ENCODE measurements at regions not wholly inside any gene's neighbourhood (a gene's known extent, or its start where the extent isn't known, plus 50 kb on each side); places are given as distances from the start of the nearest gene placed in this dataset.

DNA sequence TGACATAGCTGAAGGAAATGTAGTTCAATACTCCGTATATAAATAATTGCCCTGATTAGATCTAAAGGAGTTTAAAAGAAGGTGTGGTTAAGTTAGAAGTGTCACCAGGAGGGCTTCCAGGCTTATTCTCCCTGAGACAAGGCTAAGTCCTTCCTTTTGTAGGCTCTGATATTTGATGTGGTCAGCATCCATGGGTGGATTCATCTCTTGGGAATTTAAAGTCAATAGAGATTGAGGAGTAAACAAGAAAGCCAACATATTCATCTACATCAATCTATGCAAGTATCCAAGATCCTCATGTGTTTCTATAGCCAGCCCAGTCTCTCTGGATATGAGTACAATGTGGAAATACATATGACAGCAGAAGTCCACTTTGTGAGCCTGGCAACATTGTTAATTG is 76.8 kb downstream of the KCTD12 start:
- no TSS peak for BruUV-seq (replicated peaks)
- H3K36me3 ChIP-seq (ENCODE audit: insufficient read depth, low read length, poor library complexity, severe bottlenecking), result no peaks in the 10 kb centered on the region
- H3K9me3 ChIP-seq (ENCODE audit: low read depth, low read length, poor library complexity, severe bottlenecking), result no peaks in the 10 kb centered on the region
- POLR2A ChIA-PET (ENCODE audit: low non-redundant PET), result no interaction called here
- no peaks in the 10 kb centered on the region for H3K4me1 ChIP-seq (ENCODE audit: insufficient read depth, low read length, poor library complexity, severe bottlenecking)
- H3K4me3 ChIP-seq (ENCODE audit: low read depth, low read length, poor library complexity, severe bottlenecking), result no peak overlapping the region
- no peak overlapping the region for H3K27ac ChIP-seq (ENCODE audit: low read depth, low read length, poor library complexity, severe bottlenecking)
- no peaks in the 10 kb centered on the region for H3K27me3 ChIP-seq (replicated peaks; ENCODE audit: insufficient read depth, low read depth, low read length, poor library complexity)
- intact Hi-C loops (cut with micrococcal nuclease; ENCODE audit: unreplicated experiment), result no loop called here
- no peak for TF ChIP-seq EZH2 (IDR thresholded peaks at IDR 0.05; ENCODE audit: borderline replicate concordance, low read depth, low read length, poor library complexity, severe bottlenecking)
- TF ChIP-seq, protein P1, sequence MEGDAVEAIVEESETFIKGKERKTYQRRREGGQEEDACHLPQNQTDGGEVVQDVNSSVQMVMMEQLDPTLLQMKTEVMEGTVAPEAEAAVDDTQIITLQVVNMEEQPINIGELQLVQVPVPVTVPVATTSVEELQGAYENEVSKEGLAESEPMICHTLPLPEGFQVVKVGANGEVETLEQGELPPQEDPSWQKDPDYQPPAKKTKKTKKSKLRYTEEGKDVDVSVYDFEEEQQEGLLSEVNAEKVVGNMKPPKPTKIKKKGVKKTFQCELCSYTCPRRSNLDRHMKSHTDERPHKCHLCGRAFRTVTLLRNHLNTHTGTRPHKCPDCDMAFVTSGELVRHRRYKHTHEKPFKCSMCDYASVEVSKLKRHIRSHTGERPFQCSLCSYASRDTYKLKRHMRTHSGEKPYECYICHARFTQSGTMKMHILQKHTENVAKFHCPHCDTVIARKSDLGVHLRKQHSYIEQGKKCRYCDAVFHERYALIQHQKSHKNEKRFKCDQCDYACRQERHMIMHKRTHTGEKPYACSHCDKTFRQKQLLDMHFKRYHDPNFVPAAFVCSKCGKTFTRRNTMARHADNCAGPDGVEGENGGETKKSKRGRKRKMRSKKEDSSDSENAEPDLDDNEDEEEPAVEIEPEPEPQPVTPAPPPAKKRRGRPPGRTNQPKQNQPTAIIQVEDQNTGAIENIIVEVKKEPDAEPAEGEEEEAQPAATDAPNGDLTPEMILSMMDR (conservative IDR thresholded peaks at IDR 0.05; ENCODE audit: low read depth, low read length), result no peak
- CTCF ChIA-PET, result no interaction called here
- no peak for DNase-seq (ENCODE audit: low spot score)

DNA sequence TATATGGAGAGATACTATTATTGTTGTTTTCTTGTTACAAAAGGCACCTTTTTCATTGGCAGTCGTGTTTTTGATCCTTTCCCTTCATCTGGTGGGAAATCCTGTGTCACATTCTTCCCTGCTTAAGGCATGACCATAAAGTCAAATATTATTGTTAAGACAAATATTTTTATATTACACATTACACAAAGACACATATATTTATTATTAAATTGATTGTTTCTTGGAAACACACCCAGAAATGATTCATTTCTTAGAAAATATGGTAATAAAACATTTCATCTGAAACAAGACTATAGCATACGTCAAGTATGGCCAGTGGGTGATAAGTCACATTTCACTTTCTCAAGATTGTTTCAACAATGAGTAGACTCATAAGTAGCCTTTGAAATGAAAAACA is 77.3 kb downstream of the KCTD12 start:
- Histone ChIP-seq H3K9me3 (ENCODE audit: low read depth, low read length, poor library complexity, severe bottlenecking) (no peaks in the 10 kb centered on the region), H3K4me3 (ENCODE audit: low read depth, low read length, poor library complexity, severe bottlenecking) (no peak overlapping the region), H3K27me3 (replicated peaks; ENCODE audit: insufficient read depth, low read depth, low read length, poor library complexity) (no peaks in the 10 kb centered on the region), H3K27ac (ENCODE audit: low read depth, low read length, poor library complexity, severe bottlenecking) (no peak overlapping the region), H3K4me1 (ENCODE audit: insufficient read depth, low read length, poor library complexity, severe bottlenecking) (no peaks in the 10 kb centered on the region), H3K36me3 (ENCODE audit: insufficient read depth, low read length, poor library complexity, severe bottlenecking) (no peaks in the 10 kb centered on the region)
- TF ChIP-seq, protein P1 (conservative IDR thresholded peaks at IDR 0.05; ENCODE audit: low read depth, low read length), result no peak
- no peak for TF ChIP-seq EZH2 (IDR thresholded peaks at IDR 0.05; ENCODE audit: borderline replicate concordance, low read depth, low read length, poor library complexity, severe bottlenecking)
- ChIA-PET POLR2A (ENCODE audit: low non-redundant PET) (no interaction called here), CTCF (no interaction called here)
- DNase-seq (ENCODE audit: low spot score), result no peak
- no TSS peak for BruUV-seq (replicated peaks)
- intact Hi-C loops (cut with micrococcal nuclease; ENCODE audit: unreplicated experiment), result no loop called here

DNA sequence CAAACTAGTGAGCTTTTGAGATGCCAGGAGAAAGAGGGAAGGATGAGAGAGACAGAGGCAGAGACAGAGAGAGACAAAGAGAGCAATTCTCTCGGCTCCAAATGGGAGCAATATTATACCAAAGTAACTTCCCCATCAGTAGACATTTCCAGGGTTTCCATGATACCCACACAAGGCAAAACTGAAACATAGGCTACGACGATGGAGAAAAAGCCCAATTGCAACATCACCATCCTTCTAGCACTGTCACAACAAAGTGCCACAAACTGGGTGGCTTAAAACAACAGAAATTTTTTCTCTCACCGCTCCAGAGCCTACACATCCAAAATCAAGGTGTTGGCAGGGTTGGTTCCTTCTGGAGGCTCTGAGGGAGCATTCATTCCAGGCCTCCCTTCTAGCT is 81.4 kb downstream of the KCTD12 start:
- no peak for TF ChIP-seq EZH2 (IDR thresholded peaks at IDR 0.05; ENCODE audit: borderline replicate concordance, low read depth, low read length, poor library complexity, severe bottlenecking)
- TF ChIP-seq, protein P1 (conservative IDR thresholded peaks at IDR 0.05; ENCODE audit: low read depth, low read length), result no peak
- H3K4me1 ChIP-seq (ENCODE audit: insufficient read depth, low read length, poor library complexity, severe bottlenecking), result no peaks in the 10 kb centered on the region
- H3K4me3 ChIP-seq (ENCODE audit: low read depth, low read length, poor library complexity, severe bottlenecking), result no peak overlapping the region
- no peaks in the 10 kb centered on the region for H3K9me3 ChIP-seq (ENCODE audit: low read depth, low read length, poor library complexity, severe bottlenecking)
- no peaks in the 10 kb centered on the region for H3K27me3 ChIP-seq (replicated peaks; ENCODE audit: insufficient read depth, low read depth, low read length, poor library complexity)
- POLR2A ChIA-PET (ENCODE audit: low non-redundant PET), result no interaction called here
- no peak overlapping the region for H3K27ac ChIP-seq (ENCODE audit: low read depth, low read length, poor library complexity, severe bottlenecking)
- no TSS peak for BruUV-seq (replicated peaks)
- intact Hi-C loops (cut with micrococcal nuclease; ENCODE audit: unreplicated experiment), result no loop called here
- CTCF ChIA-PET, result no interaction called here
- H3K36me3 ChIP-seq (ENCODE audit: insufficient read depth, low read length, poor library complexity, severe bottlenecking), result no peaks in the 10 kb centered on the region
- no peak for DNase-seq (ENCODE audit: low spot score)

Measured in A673 (cell line).